Lower leg skin (tissue), 3 donors: ENCODE measurements at regions not wholly inside any gene's neighbourhood (a gene's known extent, or its start where the extent isn't known, plus 50 kb on each side); places are given as distances from the start of the nearest gene placed in this dataset.

Source experiments
- CTCF ChIP-seq, 3 donors: fragments of 450-650 bp; IDR thresholded peaks; one replicate each; pipeline ENCODE4 v1.5.1; 2016; ENCODE audit warnings: antibody characterized with exemption in 3 of 3, mild to moderate bottlenecking in 3 of 3, moderate library complexity in 2 of 3
- POLR2A ChIP-seq, 2 donors: fragments of 450-650 bp; IDR thresholded peaks; one replicate each; pipeline ENCODE4 v1.6.1; 2016 to 2017; ENCODE audit warnings: antibody characterized with exemption in 2 of 2, mild to moderate bottlenecking in 1 of 2, moderate library complexity in 1 of 2

- TF ChIP-seq CTCF (IDR thresholded peaks at IDR 0.05), result no peak
- TF ChIP-seq POLR2A (IDR thresholded peaks at IDR 0.05), result no peak
Observed at GRCh38 chr4:11611868-11612267, 183.2 kb upstream of the HS3ST1 start.
